NB4 (cell line): ENCODE measurements at regions not wholly inside any gene's neighbourhood (a gene's known extent, or its start where the extent isn't known, plus 50 kb on each side); places are given as distances from the start of the nearest gene placed in this dataset.

Experiments used
- DNase-seq: peaks from one replicate; pipeline ENCODE4 v3.0.0; 2010; ENCODE audit warnings: low read depth
- H3K4me3 ChIP-seq: one replicate; pipeline ENCODE4 v1.5.1; 2011; ENCODE audit warnings: mild to moderate bottlenecking, low read depth, low read length, moderate library complexity
- CTCF ChIP-seq: IDR thresholded peaks from one replicate; pipeline ENCODE4 v1.5.1; 2012; ENCODE audit warnings: low read depth, low read length
- MAX ChIP-seq: IDR thresholded peaks from 2 replicates; pipeline ENCODE4 v1.6.1; 2011; ENCODE audit warnings: low read depth, low read length
- MYC ChIP-seq: IDR thresholded peaks from 2 replicates; pipeline ENCODE4 v1.6.1; 2011; ENCODE audit warnings: low read depth, low read length
- POLR2A ChIP-seq: IDR thresholded peaks from 2 replicates; pipeline ENCODE4 v1.6.1; 2011; ENCODE audit warnings: mild to moderate bottlenecking; ENCODE audit not compliant: insufficient read length; ENCODE audit errors: extremely low read depth

GRCh38 chr12:29944269-29945000, 160.7 kb upstream of the TMTC1 start:
- DNase-seq, result no peak
- H3K4me3 ChIP-seq, result no peak overlapping the region
- no peak for TF ChIP-seq MYC
- no peak for TF ChIP-seq POLR2A
- TF ChIP-seq CTCF, result no peak
- TF ChIP-seq MAX, result no peak

- DNase-seq, result no peak
- no peak overlapping the region for H3K4me3 ChIP-seq
- TF ChIP-seq MYC (no peak), MAX (no peak), CTCF (no peak), POLR2A (no peak)
Observed at GRCh38 chr12:29943683-29944082, 159.9 kb upstream of the TMTC1 start.

GRCh38 chr12:29940811-29941210, 157.1 kb upstream of the TMTC1 start:
- DNase-seq, result no peak
- TF ChIP-seq CTCF, result no peak
- no peak for TF ChIP-seq POLR2A
- TF ChIP-seq MAX, result no peak
- no peak for TF ChIP-seq MYC

GRCh38 chr12:29930503-29930902, 146.8 kb upstream of the TMTC1 start:
- no peak for DNase-seq
- H3K4me3 ChIP-seq, result no peak overlapping the region
- TF ChIP-seq POLR2A, result no peak
- no peak for TF ChIP-seq MYC
- TF ChIP-seq CTCF, result no peak
- no peak for TF ChIP-seq MAX

More at GRCh38 chr12:29940811-29941210, 157.1 kb upstream of the TMTC1 start:
- no peak overlapping the region for H3K4me3 ChIP-seq

GRCh38 chr12:29929295-29929694, 145.6 kb upstream of the TMTC1 start:
- H3K4me3 ChIP-seq, result no peak overlapping the region
- TF ChIP-seq POLR2A (no peak), MYC (no peak), CTCF (no peak), MAX (no peak)
- no peak for DNase-seq
